H1 (cell line): ENCODE measurements at regions not wholly inside any gene's neighbourhood (a gene's known extent, or its start where the extent isn't known, plus 50 kb on each side); places are given as distances from the start of the nearest gene placed in this dataset.

Experiments used
- CTCF ChIA-PET: fragments of 300-600 bp; sonication (Branson Sonifier 250); formaldehyde crosslinking; loops from one replicate; lab custom pipeline; 2021; ENCODE audit not compliant: partially characterized antibody; lab: Charles Lee
- POLR2A ChIA-PET: fragments of 300-600 bp; sonication (Branson Sonifier 250); formaldehyde crosslinking; loops from one replicate; lab custom pipeline; 2021; ENCODE audit warnings: inconsistent platforms; ENCODE audit not compliant: partially characterized antibody; lab: Charles Lee
- DNase-seq, 2 experiments: peaks; one replicate each; pipeline versions ENCODE4 v3.0.0 to v3.0.0-alpha.2; 2010 to 2022; ENCODE audit warnings: low spot score in 2 of 2, low read depth in 1 of 2, mixed read lengths in 1 of 2
- FAIRE-seq: peaks from 2 replicates; lab custom pipeline; 2011; peaks lifted over from hg19 to GRCh38; lab: Jason Lieb, UNC
- H2AFZ ChIP-seq: 2 replicates; pipeline ENCODE4 v1.8.1; 2012; ENCODE audit warnings: low read length, inconsistent platforms
- H2AK5ac ChIP-seq: 2 replicates; pipeline ENCODE4 v1.6.1; 2013; ENCODE audit warnings: low read depth, low read length
- H2BK120ac ChIP-seq: replicated peaks from 2 replicates; pipeline ENCODE3; 2013; ENCODE audit warnings: low read depth, low read length, inconsistent platforms
- H2BK12ac ChIP-seq: 2 replicates; pipeline ENCODE4 v1.6.1; 2013; ENCODE audit warnings: low read depth, low read length
- H2BK15ac ChIP-seq: 2 replicates; pipeline ENCODE4 v1.6.1; 2013; ENCODE audit warnings: low read length
- H2BK20ac ChIP-seq: 2 replicates; pipeline ENCODE4 v1.6.1; 2013; ENCODE audit warnings: low read length
- H2BK5ac ChIP-seq: 2 replicates; pipeline ENCODE4 v1.6.1; 2013; ENCODE audit warnings: low read depth, low read length
- H3K14ac ChIP-seq: 2 replicates; pipeline ENCODE4 v1.6.1; 2013; ENCODE audit warnings: inconsistent platforms; ENCODE audit not compliant: insufficient read length
- H3K18ac ChIP-seq: 2 replicates; pipeline ENCODE4 v1.6.1; 2013; ENCODE audit warnings: low read length; ENCODE audit errors: extremely low read depth
- H3K23ac ChIP-seq: 2 replicates; pipeline ENCODE4 v1.6.1; 2013; ENCODE audit warnings: inconsistent platforms; ENCODE audit not compliant: insufficient read length
- H3K23me2 ChIP-seq: 2 replicates; pipeline ENCODE4 v1.6.1; 2013; ENCODE audit warnings: low read depth, low read length
- H3K27ac ChIP-seq: 2 replicates; pipeline ENCODE4 v1.6.1; 2011; ENCODE audit warnings: low read depth, low read length, inconsistent platforms
- H3K27me3 ChIP-seq, 4 experiments: replicated peaks in 1 of 4; 1 replicate in 1 of 4; 2 replicates in 3 of 4; pipeline versions ENCODE4 v1.6.1 to v1.8.1; 2011 to 2013; ENCODE audit warnings: low read length in 3 of 4, mild to moderate bottlenecking in 3 of 4, inconsistent platforms in 2 of 4, mixed read lengths in 2 of 4, moderate library complexity in 1 of 4; ENCODE audit not compliant: control insufficient read depth in 3 of 4, insufficient read depth in 3 of 4; ENCODE audit errors: extremely low read depth in 1 of 4
- H3K36me3 ChIP-seq, 4 experiments: 2 replicates each; pipeline versions ENCODE4 v1.6.1 to v1.8.1; 2011 to 2013; ENCODE audit warnings: mild to moderate bottlenecking in 4 of 4, low read length in 3 of 4, moderate library complexity in 2 of 4, control low read depth in 1 of 4, inconsistent platforms in 1 of 4; ENCODE audit not compliant: insufficient read depth in 4 of 4, control insufficient read depth in 2 of 4
- H3K4ac ChIP-seq: replicated peaks from 2 replicates; pipeline ENCODE3; 2013; ENCODE audit warnings: low read length, low read depth, mixed read lengths, inconsistent platforms; ENCODE audit not compliant: insufficient read length
- H3K4me1 ChIP-seq, 4 experiments: replicated peaks in 1 of 4; 1 replicate in 1 of 4; 2 replicates in 3 of 4; pipeline versions ENCODE4 v1.6.1 to v1.8.1; 2011 to 2013; ENCODE audit warnings: low read length in 3 of 4, inconsistent platforms in 2 of 4, mixed read lengths in 1 of 4; ENCODE audit not compliant: insufficient read depth in 4 of 4, control insufficient read depth in 3 of 4
- H3K4me2 ChIP-seq, 2 experiments: 2 replicates each; pipeline versions ENCODE4 v1.6.1 to v1.8.1; 2011 to 2013; ENCODE audit warnings: low read depth in 2 of 2, low read length in 2 of 2, control low read depth in 1 of 2, inconsistent platforms in 1 of 2, mild to moderate bottlenecking in 1 of 2; ENCODE audit not compliant: insufficient read depth in 1 of 2
- H3K4me3 ChIP-seq, 4 experiments: fragments of 200-600, 300-600 bp in 1 of 4; sonication (generic), shearing (Covaris generic), sonication (Bioruptor Twin) in 1 of 4; 2 replicates each; pipeline versions ENCODE4 v1.5.1 to v1.8.1; 2011 to 2016; ENCODE audit warnings: low read length in 4 of 4, low read depth in 3 of 4, control low read depth in 2 of 4, inconsistent platforms in 2 of 4, mild to moderate bottlenecking in 2 of 4, mixed read lengths in 1 of 4, moderate library complexity in 1 of 4; ENCODE audit not compliant: insufficient read depth in 2 of 4; ENCODE audit errors: extremely low read depth in 1 of 4
- H3K56ac ChIP-seq: replicated peaks from 2 replicates; pipeline ENCODE3; 2013; ENCODE audit warnings: low read depth, mild to moderate bottlenecking, mixed read lengths, low read length, inconsistent platforms; ENCODE audit not compliant: insufficient read length
- H3K79me1 ChIP-seq: 2 replicates; pipeline ENCODE4 v1.6.1; 2013; ENCODE audit warnings: low read depth, low read length, control low read depth
- H3K79me2 ChIP-seq, 2 experiments: 2 replicates each; pipeline versions ENCODE4 v1.6.1 to v1.8.1; 2012 to 2013; ENCODE audit warnings: low read length in 2 of 2, mild to moderate bottlenecking in 2 of 2, inconsistent platforms in 1 of 2; ENCODE audit not compliant: insufficient read depth in 2 of 2, control insufficient read depth in 1 of 2
- H3K9ac ChIP-seq, 4 experiments: replicated peaks in 1 of 4; 1 replicate in 1 of 4; 2 replicates in 3 of 4; pipeline versions ENCODE4 v1.6.1 to v1.8.1; 2011 to 2013; ENCODE audit warnings: low read depth in 3 of 4, low read length in 3 of 4, control low read depth in 2 of 4, mild to moderate bottlenecking in 2 of 4, moderate library complexity in 2 of 4, inconsistent platforms in 1 of 4; ENCODE audit errors: extremely low read depth in 1 of 4
- H3K9me3 ChIP-seq, 2 experiments: 2 replicates each; pipeline versions ENCODE4 v1.6.1 to v1.8.1; 2012 to 2013; ENCODE audit warnings: mild to moderate bottlenecking in 2 of 2, moderate library complexity in 2 of 2, control low read depth in 1 of 2, inconsistent platforms in 1 of 2, low read depth in 1 of 2, low read length in 1 of 2, mixed read lengths in 1 of 2; ENCODE audit not compliant: insufficient read depth in 2 of 2
- H4K20me1 ChIP-seq, 2 experiments: replicated peaks in 1 of 2; 2 replicates each; pipeline versions ENCODE3 to v1.8.1; 2011 to 2013; ENCODE audit warnings: inconsistent platforms in 2 of 2, low read length in 2 of 2, mild to moderate bottlenecking in 1 of 2; ENCODE audit not compliant: insufficient read depth in 2 of 2, control insufficient read depth in 1 of 2
- H4K5ac ChIP-seq: 2 replicates; pipeline ENCODE4 v1.6.1; 2013; ENCODE audit warnings: low read length, low read depth, mixed read lengths, inconsistent platforms; ENCODE audit not compliant: insufficient read length
- H4K8ac ChIP-seq: 2 replicates; pipeline ENCODE4 v1.8.0; 2013; ENCODE audit warnings: mild to moderate bottlenecking, moderate library complexity, low read length, inconsistent platforms; ENCODE audit not compliant: insufficient read depth; ENCODE audit errors: extremely low read depth
- H4K91ac ChIP-seq: replicated peaks from 2 replicates; pipeline ENCODE3; 2013; ENCODE audit warnings: low read length, mixed read lengths, inconsistent platforms; ENCODE audit not compliant: insufficient read length
- ATF3 ChIP-seq: IDR thresholded peaks from 2 replicates; pipeline ENCODE4 v1.6.1; 2011; ENCODE audit warnings: low read depth, mild to moderate bottlenecking, low read length; ENCODE audit not compliant: insufficient read depth
- BACH1 ChIP-seq: IDR thresholded peaks from 2 replicates; pipeline ENCODE4 v1.6.1; 2012; ENCODE audit warnings: low read length, improper control_type of control experiment
- GABPA ChIP-seq: IDR thresholded peaks from 2 replicates; pipeline ENCODE4 v1.6.1; 2011; ENCODE audit warnings: mild to moderate bottlenecking, low read length, moderate library complexity, borderline replicate concordance; ENCODE audit not compliant: insufficient read depth
- KDM1A ChIP-seq: fragments of 200-600, 300-600 bp; sonication (generic); IDR thresholded peaks from 2 replicates; pipeline ENCODE4 v1.7.1; 2016; ENCODE audit warnings: mild to moderate bottlenecking, low read length, borderline replicate concordance
- POLR2A ChIP-seq, 2 experiments: IDR thresholded peaks; 1 replicate in 1 of 2; 2 replicates in 1 of 2; pipeline ENCODE4 v1.6.1; 2011; ENCODE audit warnings: low read depth in 2 of 2, low read length in 2 of 2, mild to moderate bottlenecking in 2 of 2; ENCODE audit errors: control extremely low read depth in 1 of 2
- POU5F1 ChIP-seq: IDR thresholded peaks from 2 replicates; pipeline ENCODE4 v1.6.1; 2011; ENCODE audit warnings: low read depth, mild to moderate bottlenecking, low read length, moderate library complexity
- RAD21 ChIP-seq, 2 experiments: IDR thresholded peaks in 1 of 2; conservative IDR thresholded peaks in 1 of 2; 2 replicates each; pipeline ENCODE4 v1.6.1; 2011; ENCODE audit warnings: low read depth in 2 of 2, low read length in 2 of 2, improper control_type of control experiment in 1 of 2, inconsistent platforms in 1 of 2, mild to moderate bottlenecking in 1 of 2, moderate library complexity in 1 of 2
- RFX5 ChIP-seq: IDR thresholded peaks from 2 replicates; pipeline ENCODE4 v1.6.1; 2011; ENCODE audit warnings: low read depth, low read length, improper control_type of control experiment, borderline replicate concordance
- SIRT6 ChIP-seq: IDR thresholded peaks from one replicate; pipeline ENCODE4 v1.7.1; 2012; ENCODE audit warnings: low read length, inconsistent platforms
- SP1 ChIP-seq: IDR thresholded peaks from 2 replicates; pipeline ENCODE4 v1.6.1; 2011; ENCODE audit warnings: low read depth, low read length
- WGBS, 2 experiments: shearing (Covaris generic) in 1 of 2; methylation state at CpG; one replicate each; pipeline versions ENCODE4 v1.1.6 to v1.1.7; 2013 to 2015; ENCODE audit warnings: low lambda C conversion rate in 2 of 2, mixed read lengths in 2 of 2, inconsistent platforms in 1 of 2, low coverage in 1 of 2, missing lambda C conversion rate in 1 of 2; ENCODE audit not compliant: insufficient replicate concordance in 2 of 2, insufficient coverage in 1 of 2, insufficient read length in 1 of 2; ENCODE audit errors: extremely low coverage in 1 of 2, missing lambda C conversion rate in 1 of 2; 5-methylcytosine and 5-hydroxymethylcytosine counted together

- ChIA-PET CTCF (interaction anchor here (1.0 to 1.3 kb wide), 2 partner anchors 74 to 312 kb away, joined by 3 read pairs; no protein-coding TSS in a partner anchor), POLR2A (no interaction called here)
- Histone ChIP-seq H3K36me3 (no peaks in the 10 kb centered on the region), H3K9ac (no peak overlapping the region), H3K79me1 (no peaks in the 10 kb centered on the region), H2BK5ac (no peak overlapping the region), H3K27ac (no peak overlapping the region), H3K9me3 (no peaks in the 10 kb centered on the region), H3K14ac (no peak overlapping the region), H3K23ac (no peak overlapping the region), H3K4me1 (no peaks in the 10 kb centered on the region), H3K56ac (no peak overlapping the region), H3K23me2 (peaks cover 2% of the 10 kb centered on the region; the same call in 1 of the 2 replicates), H3K18ac (no peak overlapping the region), H2BK12ac (no peak overlapping the region), H3K4me2 (no peak overlapping the region), H2BK20ac (no peak overlapping the region), H4K5ac (no peak overlapping the region), H3K27me3 (no peaks in the 10 kb centered on the region), H4K91ac (no peak overlapping the region), H3K79me2 (no peaks in the 10 kb centered on the region), H2BK120ac (no peak overlapping the region), H3K4me3 (no peak overlapping the region), H2AFZ (no peak overlapping the region), H4K8ac (no peak overlapping the region), H2BK15ac (no peak overlapping the region), H4K20me1 (no peaks in the 10 kb centered on the region), H2AK5ac (no peak overlapping the region), H3K4ac (no peak overlapping the region)
- TF ChIP-seq RAD21 (IDR thresholded peaks at IDR 0.05 in 1 of 2, conservative IDR thresholded peaks at IDR 0.05 in 1 of 2; ENCODE audit: low read depth in 2 of 2, low read length in 2 of 2) (no peak), SIRT6 (no peak), KDM1A (no peak), ATF3 (no peak), GABPA (no peak), POU5F1 (no peak), BACH1 (no peak), RFX5 (no peak), POLR2A (IDR thresholded peaks at IDR 0.05; ENCODE audit: control extremely low read depth in 1 of 2, low read depth in 2 of 2, low read length in 2 of 2) (no peak), SP1 (no peak)
- FAIRE-seq (no peak), DNase-seq (no peak)
- WGBS, 2 experiments = 85% methylated on average over 11 of the region's 11 CpGs; no CpG with 5 or more reads in 1 of the 2 experiments
These were observed 110.7 kb upstream of the APCDD1 start for GRCh38 chr18:10343778-10344177.
